DOHH2 (cell line): ENCODE measurements at regions not wholly inside any gene's neighbourhood (a gene's known extent, or its start where the extent isn't known, plus 50 kb on each side); places are given as distances from the start of the nearest gene placed in this dataset.

Source experiments
- H3F3A ChIP-seq: fragments of 200-600 bp; sonication (generic), shearing (Covaris generic); 2 replicates; pipeline ENCODE4 v1.6.0; 2016; ENCODE audit warnings: antibody characterized with exemption, mild to moderate bottlenecking; ENCODE audit not compliant: control insufficient read depth, insufficient read depth
- H3K27ac ChIP-seq: fragments of 200-600 bp; sonication (generic); 2 replicates; pipeline ENCODE4 v1.5.1; 2014; ENCODE audit warnings: low read depth, mild to moderate bottlenecking, low read length, moderate library complexity
- H3K27me3 ChIP-seq: fragments of 200-600 bp; sonication (generic); 2 replicates; pipeline ENCODE4 v1.6.1; 2014; ENCODE audit warnings: mild to moderate bottlenecking, low read length, mixed read lengths; ENCODE audit not compliant: control insufficient read depth
- H3K36me3 ChIP-seq: fragments of 200-600 bp; sonication (generic); 2 replicates; pipeline ENCODE4 v1.6.1; 2014; ENCODE audit warnings: mild to moderate bottlenecking, low read length, moderate library complexity, mixed read lengths; ENCODE audit not compliant: control insufficient read depth
- H3K4me1 ChIP-seq: fragments of 200-600 bp; sonication (generic); 2 replicates; pipeline ENCODE4 v1.6.1; 2014; ENCODE audit warnings: mild to moderate bottlenecking, low read length, mixed read lengths; ENCODE audit not compliant: control insufficient read depth
- H3K4me2 ChIP-seq: fragments of 200-600 bp; sonication (generic); 2 replicates; pipeline ENCODE4 v1.6.0; 2014; ENCODE audit warnings: mild to moderate bottlenecking, low read length, moderate library complexity
- H3K4me3 ChIP-seq: fragments of 200-600 bp; sonication (generic); 2 replicates; pipeline ENCODE4 v1.5.1; 2014; ENCODE audit warnings: mild to moderate bottlenecking, low read length, mixed read lengths
- H3K79me2 ChIP-seq: fragments of 200-600 bp; sonication (generic); 2 replicates; pipeline ENCODE4 v1.6.1; 2014; ENCODE audit warnings: mild to moderate bottlenecking, low read length, mixed read lengths; ENCODE audit not compliant: control insufficient read depth
- H3K9me2 ChIP-seq: fragments of 200-600 bp; sonication (generic); replicated peaks from 2 replicates; pipeline ENCODE4 v1.6.1; 2014; ENCODE audit warnings: mild to moderate bottlenecking, low read length, mixed read lengths; ENCODE audit not compliant: control insufficient read depth
- H3K9me3 ChIP-seq: fragments of 200-600 bp; sonication (generic); 2 replicates; pipeline ENCODE4 v1.6.1; 2014; ENCODE audit warnings: antibody characterized with exemption, low read length, mixed read lengths; ENCODE audit not compliant: control insufficient read depth, insufficient read depth
- H4K20me1 ChIP-seq: fragments of 200-600 bp; sonication (generic); 2 replicates; pipeline ENCODE4 v1.6.0; 2014; ENCODE audit warnings: low read depth, mild to moderate bottlenecking, antibody characterized with exemption, low read length, moderate library complexity; ENCODE audit not compliant: control insufficient read depth, insufficient read depth
- EZH2phosphoT487 ChIP-seq: fragments of 200-600 bp; sonication (generic); IDR thresholded peaks from 2 replicates; pipeline ENCODE4 v1.6.1; 2017; ENCODE audit warnings: borderline replicate concordance, mild to moderate bottlenecking, antibody characterized with exemption, low read length, moderate library complexity, mixed read lengths
- TF ChIP-seq, protein P1 (sequence below): fragments of 200-600 bp; sonication (generic); IDR thresholded peaks from one replicate; pipeline ENCODE4 v1.5.1; 2014; ENCODE audit warnings: antibody characterized with exemption, mild to moderate bottlenecking, low read depth, low read length; ENCODE audit not compliant: poor library complexity, severe bottlenecking

DNA sequence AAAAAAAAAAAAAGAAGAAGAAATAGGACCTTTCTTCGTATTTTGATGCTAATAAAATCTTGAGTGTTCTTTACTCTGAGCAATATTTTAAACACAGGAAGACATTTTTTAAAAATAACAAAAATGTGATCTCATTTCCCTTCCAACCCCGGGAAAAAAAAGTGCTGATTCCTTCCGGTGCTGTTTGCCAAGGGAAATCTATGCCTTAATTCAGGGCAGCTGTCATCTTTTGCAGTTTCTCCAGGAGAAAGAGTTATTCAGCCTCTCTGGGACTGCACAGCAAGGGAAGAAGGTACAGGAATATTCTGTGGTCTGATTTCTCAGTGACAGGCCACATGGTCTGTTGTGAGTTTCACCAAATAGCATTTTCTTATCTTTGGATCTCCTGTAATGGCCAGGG lies 291.9 kb upstream of the IRX1 start:
- Histone ChIP-seq H3K4me1 (no peaks in the 10 kb centered on the region), H3K9me3 (peaks cover 16% of the 10 kb centered on the region; the same call in 1 of the 2 replicates), H3K27me3 (no peaks in the 10 kb centered on the region), H3K4me3 (no peak overlapping the region), H4K20me1 (no peaks in the 10 kb centered on the region), H3F3A (no peaks in the 10 kb centered on the region), H3K9me2 (no peaks in the 10 kb centered on the region), H3K4me2 (no peak overlapping the region), H3K36me3 (no peaks in the 10 kb centered on the region), H3K79me2 (no peaks in the 10 kb centered on the region), H3K27ac (no peak overlapping the region)
- TF ChIP-seq, protein P1, sequence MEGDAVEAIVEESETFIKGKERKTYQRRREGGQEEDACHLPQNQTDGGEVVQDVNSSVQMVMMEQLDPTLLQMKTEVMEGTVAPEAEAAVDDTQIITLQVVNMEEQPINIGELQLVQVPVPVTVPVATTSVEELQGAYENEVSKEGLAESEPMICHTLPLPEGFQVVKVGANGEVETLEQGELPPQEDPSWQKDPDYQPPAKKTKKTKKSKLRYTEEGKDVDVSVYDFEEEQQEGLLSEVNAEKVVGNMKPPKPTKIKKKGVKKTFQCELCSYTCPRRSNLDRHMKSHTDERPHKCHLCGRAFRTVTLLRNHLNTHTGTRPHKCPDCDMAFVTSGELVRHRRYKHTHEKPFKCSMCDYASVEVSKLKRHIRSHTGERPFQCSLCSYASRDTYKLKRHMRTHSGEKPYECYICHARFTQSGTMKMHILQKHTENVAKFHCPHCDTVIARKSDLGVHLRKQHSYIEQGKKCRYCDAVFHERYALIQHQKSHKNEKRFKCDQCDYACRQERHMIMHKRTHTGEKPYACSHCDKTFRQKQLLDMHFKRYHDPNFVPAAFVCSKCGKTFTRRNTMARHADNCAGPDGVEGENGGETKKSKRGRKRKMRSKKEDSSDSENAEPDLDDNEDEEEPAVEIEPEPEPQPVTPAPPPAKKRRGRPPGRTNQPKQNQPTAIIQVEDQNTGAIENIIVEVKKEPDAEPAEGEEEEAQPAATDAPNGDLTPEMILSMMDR = no peak
- no peak for TF ChIP-seq EZH2phosphoT487

GRCh38 chr5:3302228-3302627 lies 293.4 kb upstream of the IRX1 start:
- Histone ChIP-seq H3K4me1 (no peaks in the 10 kb centered on the region), H3K9me2 (no peaks in the 10 kb centered on the region), H3K36me3 (no peaks in the 10 kb centered on the region), H3K79me2 (no peaks in the 10 kb centered on the region), H3K4me3 (no peak overlapping the region), H3K27ac (no peak overlapping the region), H3K27me3 (no peaks in the 10 kb centered on the region), H4K20me1 (no peaks in the 10 kb centered on the region), H3K9me3 (peaks cover 6% of the 10 kb centered on the region; the same call in 1 of the 2 replicates), H3F3A (no peaks in the 10 kb centered on the region), H3K4me2 (no peak overlapping the region)
- TF ChIP-seq EZH2phosphoT487 = no peak
- TF ChIP-seq, protein P1 = no peak

- Histone ChIP-seq H3K4me3 (no peak overlapping the region), H3K4me2 (no peak overlapping the region), H3K9me2 (no peaks in the 10 kb centered on the region), H3F3A (no peaks in the 10 kb centered on the region), H3K9me3 (peaks cover 5% of the 10 kb centered on the region; the same call in 1 of the 2 replicates), H3K79me2 (no peaks in the 10 kb centered on the region), H3K4me1 (no peaks in the 10 kb centered on the region), H3K27me3 (no peaks in the 10 kb centered on the region), H3K27ac (no peak overlapping the region), H4K20me1 (no peaks in the 10 kb centered on the region), H3K36me3 (no peaks in the 10 kb centered on the region)
- no peak for TF ChIP-seq EZH2phosphoT487
- TF ChIP-seq, protein P1 = no peak
Measured at GRCh38 chr5:3301306-3301705, 294.3 kb upstream of the IRX1 start.
